ENCODE measurements at regions not wholly inside any gene's neighbourhood (a gene's known extent, or its start where the extent isn't known, plus 50 kb on each side); places are given as distances from the start of the nearest gene placed in this dataset.
"Not testable (repeated sequence)": the region's sequence is repeated elsewhere in the genome, so short reads cannot be mapped to it uniquely, and the experiment has no call there.

DNA sequence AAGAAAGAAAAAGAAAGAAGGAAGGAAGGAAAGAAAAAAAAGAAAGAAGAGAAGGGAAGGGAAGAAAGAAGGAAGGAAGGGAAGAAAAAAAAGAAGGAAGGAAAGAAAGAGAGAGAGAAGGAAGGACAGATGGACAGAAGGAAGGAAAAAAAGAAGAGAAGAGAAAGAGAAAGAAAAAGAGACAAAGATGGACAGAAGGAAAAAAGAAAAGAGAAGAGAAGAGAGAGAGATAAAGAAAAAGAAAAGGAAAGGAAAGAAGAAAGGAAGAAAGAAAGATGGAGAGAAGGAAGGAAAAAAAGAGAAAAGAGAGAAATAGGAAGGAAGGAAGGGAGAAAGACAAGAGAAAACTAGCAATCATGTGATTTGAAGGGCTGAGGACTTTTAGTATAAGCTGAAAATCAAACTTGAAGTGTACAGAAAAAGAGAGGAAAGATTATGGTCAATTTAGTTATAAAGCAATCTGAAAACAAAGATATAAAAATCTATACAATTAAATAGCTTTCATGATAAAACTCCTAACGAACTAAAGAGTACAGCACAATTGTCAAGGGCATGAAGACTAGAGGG is 115.3 kb downstream of the LTN1 start:
- DNase-seq (ENCODE audit: extremely low read depth in 1 of 2, low read depth in 1 of 2): no peak

DNA sequence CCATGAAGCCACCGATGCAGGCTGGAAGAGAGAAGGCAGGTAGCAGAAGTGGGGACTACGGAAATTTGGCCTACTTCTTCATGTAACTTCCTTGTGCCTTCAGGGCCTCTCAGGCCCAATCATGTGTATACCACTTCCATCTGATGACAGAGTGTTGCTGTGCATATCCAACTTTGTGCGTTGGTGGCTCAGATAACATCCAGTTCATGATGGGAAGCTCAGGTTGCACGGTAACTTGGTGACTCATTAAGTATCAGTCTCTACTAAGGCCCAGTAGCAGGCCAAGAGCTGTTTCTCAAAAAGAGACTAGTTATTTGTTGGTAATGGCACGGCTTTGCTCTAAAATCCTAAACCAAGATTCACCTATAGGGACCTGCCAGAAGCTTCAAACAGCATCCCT is 117.6 kb downstream of the LTN1 start:
- no peak for DNase-seq (ENCODE audit: extremely low read depth in 1 of 2, low read depth in 1 of 2)

DNA sequence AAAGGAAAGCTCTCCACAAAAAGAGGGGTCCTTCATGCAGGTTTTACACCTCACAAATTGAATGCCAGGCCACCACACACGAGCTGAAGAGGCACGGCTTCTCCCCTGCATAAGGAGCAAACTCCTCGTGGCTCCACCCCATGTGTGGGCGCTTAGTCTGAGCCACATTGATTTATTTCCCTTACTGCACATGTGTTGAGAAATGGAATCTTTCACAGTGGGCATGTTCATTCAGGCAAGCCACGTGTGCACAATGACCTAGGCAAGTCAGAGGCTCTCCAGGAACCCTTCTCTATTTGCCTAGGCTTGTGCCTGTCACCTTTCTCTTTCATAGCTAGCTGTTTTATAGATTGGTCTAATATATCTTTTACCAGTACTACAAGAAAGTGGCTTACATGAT is 120.5 kb downstream of the LTN1 start:
- no peak for DNase-seq (ENCODE audit: extremely low read depth in 1 of 2, low read depth in 1 of 2)

DNA sequence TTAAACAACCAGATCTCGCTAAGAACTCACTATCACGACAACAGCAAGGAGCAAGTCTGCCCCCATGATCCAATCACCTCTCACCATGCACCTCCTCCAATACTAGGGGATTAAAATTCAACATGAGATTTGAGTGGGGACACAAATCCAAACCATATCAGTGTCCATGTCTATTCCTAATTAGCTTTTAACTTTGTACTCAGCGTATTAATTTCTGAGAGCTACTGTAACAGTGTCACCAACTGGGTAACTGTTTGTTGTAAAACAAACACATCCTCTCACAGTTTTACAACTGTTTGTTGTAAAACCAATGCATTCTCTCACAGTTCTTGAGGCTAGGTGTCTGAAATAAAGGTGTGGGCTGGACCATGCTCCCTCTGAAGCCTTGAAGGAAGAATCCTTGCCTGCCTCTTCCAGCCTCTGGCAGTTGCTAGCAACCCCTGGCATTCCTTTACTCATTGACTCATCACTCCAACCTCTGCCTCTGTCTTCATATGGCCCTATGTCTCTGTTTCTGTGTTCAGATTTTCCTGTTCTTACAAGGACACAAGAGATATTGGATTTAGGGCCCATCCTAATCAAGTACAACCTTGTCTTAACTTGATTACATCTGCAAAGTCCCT is 121.2 kb downstream of the LTN1 start:
- no peak for DNase-seq (ENCODE audit: extremely low read depth in 1 of 2, low read depth in 1 of 2)

DNA sequence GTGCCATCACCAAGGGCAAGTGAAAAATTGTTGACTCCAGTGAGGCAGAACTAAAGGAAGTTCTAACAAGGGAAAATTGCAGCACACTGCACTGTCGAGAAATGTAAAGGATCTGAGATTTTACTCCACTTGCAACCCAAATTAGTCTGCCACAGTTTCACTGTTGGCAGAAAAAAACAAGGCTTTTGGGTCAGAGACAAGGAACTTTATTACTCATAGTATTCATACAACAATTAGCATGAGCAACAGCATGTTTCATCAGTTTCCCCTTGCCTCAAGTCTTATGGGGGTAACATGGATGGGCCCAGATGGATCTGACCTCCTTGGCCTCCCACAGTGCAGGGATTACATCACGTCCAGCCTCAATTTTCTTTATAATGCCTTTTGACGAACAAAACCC is 125.3 kb downstream of the LTN1 start:
- no peak for DNase-seq (ENCODE audit: extremely low read depth in 1 of 2, low read depth in 1 of 2)

DNA sequence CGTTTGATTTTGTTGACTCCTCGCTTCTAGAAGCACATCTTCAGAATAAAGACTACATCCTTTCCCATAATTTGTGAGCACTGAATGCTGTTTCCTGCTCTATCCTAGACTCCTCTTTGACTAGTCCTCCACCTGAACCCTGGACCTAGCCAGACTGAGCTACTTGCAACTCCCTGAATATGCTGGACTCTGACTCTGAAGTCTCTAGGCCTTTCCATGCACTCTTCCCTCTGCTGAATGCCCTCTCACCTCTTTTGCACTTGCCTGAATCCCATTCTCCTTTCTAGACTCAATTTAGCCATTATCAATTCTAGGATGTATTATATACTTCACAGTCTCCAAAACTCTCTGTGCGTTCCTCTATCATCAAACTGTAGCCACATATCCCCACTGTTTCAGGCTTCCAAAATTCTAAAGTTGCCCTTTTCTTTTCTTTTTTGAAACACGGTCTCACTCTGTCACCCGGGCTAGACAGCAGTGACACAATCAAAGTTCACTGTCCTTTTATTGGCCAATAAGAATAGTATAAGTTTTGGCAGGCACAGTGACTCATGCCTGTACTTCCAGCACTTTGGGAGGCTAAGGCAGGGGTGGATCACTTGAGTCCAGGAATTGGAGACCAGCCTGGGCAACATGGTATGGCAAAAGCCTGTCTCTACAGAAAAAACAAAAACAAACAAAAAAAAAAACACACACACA is 127.0 kb downstream of the LTN1 start:
- DNase-seq (ENCODE audit: extremely low read depth in 1 of 2, low read depth in 1 of 2): no peak

DNA sequence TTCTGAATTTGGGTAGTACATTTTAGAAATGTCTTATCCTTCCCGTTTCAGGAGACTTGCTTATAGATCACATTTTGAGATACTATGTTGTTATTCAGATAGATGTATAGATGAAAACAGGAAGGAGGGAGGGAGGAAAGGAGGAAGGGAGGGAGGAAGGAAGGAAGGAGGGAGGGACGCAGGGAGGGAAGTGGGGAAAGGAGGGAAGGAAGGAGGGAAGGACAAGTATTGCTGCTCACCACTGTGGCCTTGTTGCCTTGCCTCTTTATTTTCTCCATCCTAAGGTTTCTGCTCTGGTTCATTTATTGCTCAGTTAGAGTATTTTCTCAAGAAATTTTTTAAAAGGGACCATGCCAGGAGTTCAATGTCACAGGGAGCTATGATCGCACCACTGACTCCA is 134.3 kb downstream of the LTN1 start:
- DNase-seq (ENCODE audit: extremely low read depth in 1 of 2, low read depth in 1 of 2): no peak

DNA sequence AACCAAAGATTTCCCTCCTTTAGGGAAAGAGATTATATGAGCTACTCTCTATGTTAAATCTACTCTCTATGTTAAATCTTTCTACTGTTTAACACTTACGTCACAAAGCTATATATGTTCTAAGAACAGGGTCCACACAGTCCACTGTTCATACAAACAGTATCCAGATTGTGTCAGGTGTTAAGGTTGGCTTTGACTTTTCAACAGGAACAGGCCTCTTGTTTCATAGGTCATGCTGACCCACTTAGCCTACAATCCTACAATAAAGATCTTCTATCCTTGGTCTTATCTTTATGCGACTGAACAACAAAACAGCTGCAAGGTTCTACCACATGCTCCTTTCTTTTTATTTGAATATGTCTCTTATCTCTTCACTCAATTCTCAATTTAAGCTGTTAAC is 134.9 kb downstream of the LTN1 start:
- DNase-seq (ENCODE audit: extremely low read depth in 1 of 2, low read depth in 1 of 2): no peak

DNA sequence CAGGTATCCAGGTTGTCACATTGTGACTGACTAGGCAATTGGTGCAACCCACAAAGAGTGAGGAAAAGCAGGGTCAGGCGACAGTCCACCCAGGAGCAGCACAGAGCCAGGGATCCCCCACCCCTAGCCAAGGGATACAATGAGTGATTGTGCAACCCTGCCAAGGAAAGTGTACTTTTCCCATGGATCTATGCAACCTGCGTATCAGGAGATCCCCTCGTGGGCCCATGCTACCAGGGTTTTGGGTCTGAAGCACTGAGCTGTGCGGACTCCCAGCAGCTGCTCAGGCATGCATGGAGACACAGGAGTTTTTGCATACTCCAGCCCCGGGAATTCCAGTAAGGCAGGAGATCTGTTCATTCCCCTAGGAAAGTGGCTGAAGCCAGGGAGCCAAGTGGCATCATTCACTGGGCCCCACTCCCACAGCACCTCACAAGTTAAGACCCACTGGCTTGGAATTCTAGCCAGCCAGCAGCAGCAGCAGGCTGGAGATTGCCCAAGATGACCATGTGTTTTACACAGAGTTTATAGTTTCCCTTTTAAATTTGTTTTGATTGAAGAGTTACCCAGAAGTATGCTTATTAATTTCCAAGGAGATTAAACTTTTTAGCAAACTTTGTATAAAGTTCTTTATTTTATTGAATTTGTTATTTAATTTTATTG is 136.0 kb downstream of the LTN1 start:
- no peak for DNase-seq (ENCODE audit: extremely low read depth in 1 of 2, low read depth in 1 of 2)

DNA sequence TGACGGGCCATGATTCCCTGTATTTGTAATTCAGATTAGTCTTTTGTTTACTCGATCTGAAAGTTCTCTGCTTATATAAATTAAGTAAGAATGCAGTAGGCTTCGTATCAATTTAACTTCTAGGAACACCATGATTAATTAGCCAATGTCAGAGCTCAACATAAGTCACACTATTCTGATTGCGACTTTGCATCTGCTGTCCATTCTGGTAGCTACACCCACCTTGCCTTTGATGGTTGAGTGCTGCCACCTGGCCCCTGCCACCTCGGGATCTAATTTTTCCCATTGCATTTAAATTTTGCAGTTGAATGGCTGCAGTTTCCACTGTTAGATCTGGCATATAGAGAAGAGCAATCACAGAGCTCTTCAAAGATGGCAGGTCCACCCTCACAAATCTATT is 140.0 kb downstream of the LTN1 start:
- no peak for DNase-seq (ENCODE audit: extremely low read depth in 1 of 2, low read depth in 1 of 2)

DNA sequence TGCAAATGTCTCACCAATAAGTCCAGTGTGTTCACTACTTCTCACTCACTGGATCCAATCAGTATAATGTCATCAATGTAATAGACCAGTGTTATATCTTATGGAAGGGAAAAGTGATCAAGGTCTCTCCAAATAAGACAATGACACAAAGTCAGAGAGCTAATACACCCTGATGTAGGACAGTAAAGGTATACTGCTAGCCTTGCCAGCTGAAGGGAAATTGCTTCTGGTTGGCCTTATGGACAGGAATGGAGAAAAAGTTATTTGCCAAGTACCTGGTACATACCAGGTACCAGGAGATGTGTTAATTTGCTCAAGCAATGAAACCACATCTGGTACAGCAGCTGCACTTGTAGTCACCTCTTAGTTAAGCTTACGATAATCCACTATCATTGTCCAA is 141.0 kb downstream of the LTN1 start:
- DNase-seq (ENCODE audit: extremely low read depth in 1 of 2, low read depth in 1 of 2): no peak

DNA sequence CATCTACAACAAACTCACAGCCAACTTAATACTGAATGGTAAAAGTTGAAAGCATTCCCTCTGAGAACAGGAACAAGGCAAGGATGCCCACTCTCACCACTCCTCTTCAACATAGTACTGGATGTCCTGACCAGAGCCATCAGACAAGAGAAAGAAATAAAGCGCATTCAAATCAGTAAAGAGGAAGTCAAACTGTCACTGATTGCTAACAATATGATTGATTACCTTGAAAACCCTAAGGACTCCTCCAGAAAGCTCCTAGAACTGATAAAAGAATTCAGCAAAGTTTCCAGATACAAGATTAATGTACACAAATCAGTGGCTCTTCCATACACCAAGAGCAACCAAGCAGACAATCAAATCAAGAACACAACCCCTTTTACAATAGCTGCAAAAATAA is 153.4 kb downstream of the LTN1 start:
- DNase-seq (ENCODE audit: extremely low read depth in 1 of 2, low read depth in 1 of 2): not testable (repeated sequence)

DNA sequence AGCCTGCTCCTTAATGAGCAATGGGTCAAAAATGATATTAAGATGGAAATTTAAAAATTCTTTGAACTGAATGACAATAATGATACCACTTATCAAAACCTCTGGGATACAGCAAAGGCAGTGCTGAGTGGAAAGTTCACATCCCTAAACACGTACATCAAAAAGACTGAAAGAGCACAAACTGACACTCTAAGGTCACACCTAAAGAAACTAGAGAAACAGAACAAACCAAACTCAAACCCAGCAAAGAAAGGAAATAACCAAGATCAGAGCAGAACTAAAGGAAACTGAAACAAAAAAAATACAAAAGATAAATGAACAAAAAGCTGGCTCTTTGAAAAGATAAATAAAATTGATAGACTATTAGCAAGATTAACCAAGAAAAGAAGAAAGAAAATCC is 155.3 kb downstream of the LTN1 start:
- not testable (repeated sequence) for DNase-seq (ENCODE audit: extremely low read depth in 1 of 2, low read depth in 1 of 2)

DNA sequence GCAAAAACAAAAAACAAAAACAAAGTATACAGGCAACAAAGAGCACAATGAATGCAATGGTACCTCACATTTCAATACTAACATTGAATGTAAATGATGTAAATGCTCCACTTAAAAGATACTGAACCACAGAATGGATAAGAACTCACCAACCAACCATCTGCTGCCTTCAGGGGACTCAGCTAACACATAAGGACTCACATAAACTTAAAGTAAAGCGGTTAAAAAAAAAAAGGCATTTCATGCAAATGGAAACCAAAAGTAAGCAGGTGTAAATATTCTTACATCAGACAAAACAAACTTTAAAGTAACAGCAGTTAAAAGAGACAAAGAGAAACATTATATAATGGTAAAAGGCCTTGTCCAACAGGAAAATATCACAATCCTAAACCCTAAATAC is 156.1 kb downstream of the LTN1 start:
- DNase-seq (ENCODE audit: extremely low read depth in 1 of 2, low read depth in 1 of 2): not testable (repeated sequence)

DNA sequence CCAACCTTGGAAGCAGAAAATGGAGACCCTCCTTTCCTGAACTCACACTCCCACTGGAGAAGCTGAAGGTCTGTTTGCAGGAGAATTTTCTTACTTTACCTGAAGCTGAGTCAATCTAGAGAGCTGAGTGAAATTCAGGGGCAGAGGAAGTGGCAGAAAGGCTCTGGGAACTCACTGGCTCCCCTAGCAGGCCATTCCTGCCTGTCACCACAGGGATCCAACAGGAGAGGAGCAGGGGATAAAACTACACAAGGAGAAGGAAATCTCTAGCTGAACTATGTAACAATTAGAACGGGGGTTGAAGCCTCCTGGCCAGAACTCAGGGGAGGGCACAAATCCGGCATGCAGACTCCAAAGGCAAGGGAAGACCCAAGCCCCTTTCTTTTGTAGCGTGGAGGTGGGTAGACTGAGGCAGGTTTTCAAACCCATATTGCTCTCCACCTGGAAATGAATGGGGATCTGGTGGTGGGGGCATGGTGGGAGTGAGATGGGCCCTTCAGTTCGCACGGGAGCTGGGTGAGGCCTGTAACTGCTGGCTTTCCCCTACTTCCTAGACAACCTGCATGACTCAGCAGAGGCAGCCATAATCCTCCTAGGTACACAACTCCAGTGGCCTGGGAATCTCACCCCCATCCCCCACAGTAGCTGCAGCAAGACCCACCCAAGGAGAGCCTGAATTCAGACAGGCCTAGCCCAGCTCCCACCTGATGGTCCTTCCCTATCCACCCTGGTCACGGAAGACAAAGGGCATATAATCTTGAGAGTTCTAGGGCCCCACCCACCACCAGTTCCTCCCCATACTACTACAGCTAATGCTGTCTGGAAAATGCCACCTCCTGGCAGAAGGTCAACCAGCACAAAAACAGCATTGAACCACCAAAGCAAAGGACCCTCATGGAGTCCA is 158.1 kb downstream of the LTN1 start:
- no peak for DNase-seq (ENCODE audit: extremely low read depth in 1 of 2, low read depth in 1 of 2)

DNA sequence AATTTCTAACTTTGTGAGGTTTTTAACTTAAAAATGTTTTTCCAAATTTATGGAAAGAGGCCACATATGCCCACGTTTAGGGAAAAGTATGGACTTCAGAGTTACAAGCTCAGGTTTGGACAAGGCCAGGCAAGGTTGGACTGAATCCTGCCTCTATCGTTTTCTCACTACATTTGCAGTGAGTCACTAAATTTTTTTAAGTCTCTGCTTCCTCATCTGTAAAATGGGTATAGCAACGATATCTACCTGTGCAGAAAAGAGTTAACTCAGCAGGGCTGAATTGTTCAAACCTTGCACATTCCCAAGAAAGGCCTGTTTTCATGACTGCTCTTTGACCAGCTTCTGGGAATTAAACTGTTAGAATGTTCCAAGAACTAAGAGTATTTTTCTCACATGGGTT is 159.1 kb downstream of the LTN1 start:
- DNase-seq (ENCODE audit: extremely low read depth in 1 of 2, low read depth in 1 of 2): no peak

DNA sequence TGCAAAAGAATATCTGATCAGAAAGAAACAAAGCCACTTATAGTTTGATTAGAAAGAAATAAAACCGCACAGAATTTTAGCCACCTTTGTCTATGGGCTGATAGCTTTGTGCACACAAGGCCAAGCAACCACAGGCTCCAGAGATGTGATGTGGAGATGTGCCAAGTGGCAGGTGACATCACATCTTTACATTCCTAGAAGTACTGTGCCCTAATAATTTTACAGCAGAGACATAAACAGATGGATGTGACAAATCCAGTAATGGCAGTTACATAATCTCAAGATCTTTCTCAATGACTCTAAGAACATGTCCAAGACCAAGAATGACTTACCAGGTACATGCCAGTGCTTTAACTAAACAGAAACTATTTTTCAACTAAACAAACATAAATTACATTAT is 159.5 kb downstream of the LTN1 start:
- DNase-seq (ENCODE audit: extremely low read depth in 1 of 2, low read depth in 1 of 2): no peak

DNA sequence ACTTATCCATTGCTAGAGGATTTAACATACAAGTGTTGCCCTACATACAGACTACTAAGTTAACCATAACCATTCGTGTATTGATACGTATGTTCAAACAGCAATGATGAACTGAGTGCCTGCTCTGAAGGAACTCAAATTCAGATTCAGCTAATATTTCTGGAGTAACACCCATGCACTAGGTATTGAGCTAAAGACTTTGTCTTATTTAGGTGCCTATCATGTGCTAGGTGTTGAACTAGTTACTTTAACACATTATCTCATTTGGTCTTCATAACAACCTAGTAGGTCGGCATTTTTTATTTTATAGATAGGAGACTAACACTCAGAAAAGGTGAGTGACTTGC is 160.0 kb downstream of the LTN1 start:
- no peak for DNase-seq (ENCODE audit: extremely low read depth in 1 of 2, low read depth in 1 of 2)

DNA sequence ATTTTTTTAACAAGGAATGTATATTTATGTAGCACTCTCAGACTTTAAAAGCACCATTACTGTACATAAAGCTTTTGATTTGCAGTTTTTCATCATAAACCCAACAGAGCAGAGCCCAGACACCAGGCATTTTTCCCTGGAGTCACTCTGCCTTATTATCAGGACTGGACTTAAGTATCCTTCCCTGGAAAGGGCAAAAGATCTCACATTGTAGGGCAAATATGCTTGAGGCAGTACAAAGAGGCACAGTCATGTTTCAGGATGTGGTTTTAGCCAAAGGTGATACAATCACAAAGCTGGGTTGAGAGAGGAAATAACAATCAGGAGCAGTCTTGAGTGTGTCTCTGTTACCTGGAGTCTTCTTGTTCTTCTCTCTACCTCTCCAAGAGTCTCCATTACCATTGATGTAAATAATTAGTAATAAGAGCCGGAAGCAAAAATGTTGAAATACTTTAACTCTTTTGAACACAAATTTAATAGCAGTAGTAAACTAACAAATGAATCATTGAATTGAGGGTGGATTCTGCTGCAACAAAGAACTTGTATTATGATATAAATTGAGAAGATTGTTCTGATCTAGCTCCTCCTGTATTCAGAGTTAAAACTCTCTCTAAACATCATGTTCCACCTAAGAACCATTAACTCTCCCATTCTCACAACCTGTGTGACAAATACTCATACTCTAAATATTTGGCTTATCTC is 160.5 kb downstream of the LTN1 start:
- DNase-seq (ENCODE audit: extremely low read depth in 1 of 2, low read depth in 1 of 2): no peak

DNA sequence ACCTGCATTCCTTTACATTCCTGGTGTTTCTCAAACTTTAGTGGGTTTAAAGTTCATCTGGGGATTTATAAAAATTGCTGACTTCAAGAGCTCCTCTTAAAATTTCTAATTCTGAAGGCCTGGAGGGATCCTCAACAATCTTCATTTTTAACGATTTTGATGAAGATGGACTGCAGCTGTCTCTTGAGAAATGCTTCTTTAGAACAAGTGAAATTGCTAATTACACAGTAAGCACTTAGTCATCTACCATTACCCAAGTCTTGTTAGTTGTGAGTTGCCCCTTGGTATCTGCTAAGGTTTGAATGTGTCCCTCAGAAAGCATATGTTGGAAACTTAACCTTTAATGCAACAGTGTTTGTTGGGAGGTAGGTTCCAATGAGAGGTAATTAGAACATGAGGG is 163.7 kb downstream of the LTN1 start:
- DNase-seq (ENCODE audit: extremely low read depth in 1 of 2, low read depth in 1 of 2): no peak

DNA sequence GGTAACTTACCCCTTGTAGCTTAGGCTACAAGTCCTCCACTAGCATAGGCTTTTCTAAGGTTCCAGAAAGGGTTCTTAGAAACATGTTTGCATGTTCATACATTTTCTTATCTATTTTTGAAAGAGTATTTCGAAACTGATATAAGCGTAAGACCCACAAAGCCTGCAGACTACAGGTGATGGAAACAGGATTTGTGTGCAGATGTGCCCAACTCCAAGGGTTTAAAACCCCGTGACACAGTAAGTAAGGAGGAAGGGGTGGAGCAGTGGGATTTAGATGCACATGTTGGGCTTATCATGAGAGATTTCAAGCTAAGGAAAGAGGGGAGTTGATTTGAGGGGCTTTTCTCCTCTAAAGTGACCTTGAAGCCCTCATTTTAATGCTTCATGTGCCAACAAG is 164.7 kb downstream of the LTN1 start:
- DNase-seq (ENCODE audit: extremely low read depth in 1 of 2, low read depth in 1 of 2): no peak
